OCI-LY1 (cell line): ENCODE measurements at regions not wholly inside any gene's neighbourhood (a gene's known extent, or its start where the extent isn't known, plus 50 kb on each side); places are given as distances from the start of the nearest gene placed in this dataset.

ENCODE experiments used
- H2AFZ ChIP-seq: fragments of 200-600 bp; sonication (generic), shearing (Covaris generic); 2 replicates; pipeline ENCODE4 v1.6.0; 2014; ENCODE audit warnings: antibody characterized with exemption, mild to moderate bottlenecking, low read length
- H3F3A ChIP-seq: fragments of 200-600 bp; sonication (generic), shearing (Covaris generic); 2 replicates; pipeline ENCODE4 v1.6.0; 2014; ENCODE audit warnings: mild to moderate bottlenecking, antibody characterized with exemption, low read length, moderate library complexity; ENCODE audit not compliant: insufficient read depth
- H3K27ac ChIP-seq: fragments of 200-600 bp; sonication (generic); 2 replicates; pipeline ENCODE4 v1.5.1; 2014; ENCODE audit warnings: low read length, mixed run types, mild to moderate bottlenecking, low read depth; ENCODE audit not compliant: poor library complexity, severe bottlenecking
- H3K27me3 ChIP-seq: fragments of 200-600 bp; sonication (generic); 2 replicates; pipeline ENCODE4 v1.6.0; 2014; ENCODE audit warnings: antibody characterized with exemption, mild to moderate bottlenecking, low read length, moderate library complexity; ENCODE audit not compliant: insufficient read depth
- H3K36me3 ChIP-seq: fragments of 200-600 bp; sonication (generic); 2 replicates; pipeline ENCODE4 v1.6.1; 2014; ENCODE audit warnings: mild to moderate bottlenecking, antibody characterized with exemption, low read length, moderate library complexity, mixed read lengths; ENCODE audit not compliant: insufficient read depth
- H3K4me1 ChIP-seq: fragments of 200-600 bp; sonication (generic); 2 replicates; pipeline ENCODE4 v1.5.1; 2014; ENCODE audit warnings: mild to moderate bottlenecking, low read length, moderate library complexity; ENCODE audit not compliant: insufficient read depth, severe bottlenecking
- H3K4me2 ChIP-seq: fragments of 200-600 bp; sonication (generic), shearing (Covaris generic); 2 replicates; pipeline ENCODE4 v1.6.1; 2014; ENCODE audit warnings: low read length
- H3K4me3 ChIP-seq: fragments of 200-600 bp; sonication (generic); 2 replicates; pipeline ENCODE4 v1.5.1; 2014; ENCODE audit warnings: low read length, low read depth, mild to moderate bottlenecking, mixed read lengths; ENCODE audit not compliant: poor library complexity, severe bottlenecking
- H3K79me2 ChIP-seq: fragments of 200-600 bp; shearing (Covaris generic); 2 replicates; pipeline ENCODE4 v1.6.1; 2016; ENCODE audit warnings: mixed run types, low read length, mixed read lengths; ENCODE audit not compliant: insufficient read depth
- H3K9ac ChIP-seq: fragments of 200-600 bp; sonication (generic), shearing (Covaris generic); 2 replicates; pipeline ENCODE4 v1.6.1; 2014; ENCODE audit warnings: mild to moderate bottlenecking, low read length, mixed read lengths
- H3K9me2 ChIP-seq: fragments of 200-600 bp; sonication (generic), shearing (Covaris generic); 2 replicates; pipeline ENCODE4 v1.6.1; 2014; ENCODE audit warnings: low read depth, mild to moderate bottlenecking, low read length, mixed read lengths
- H3K9me3 ChIP-seq: fragments of 200-600 bp; shearing (Covaris generic); 2 replicates; pipeline ENCODE4 v1.6.1; 2014; ENCODE audit warnings: low read length, mixed read lengths
- H4K20me1 ChIP-seq: fragments of 200-600 bp; sonication (generic), shearing (Covaris generic); 2 replicates; pipeline ENCODE4 v1.6.0; 2016; ENCODE audit warnings: mild to moderate bottlenecking, low read length; ENCODE audit not compliant: insufficient read depth
- CTCF ChIP-seq: fragments of 200-600 bp; sonication (generic), shearing (Covaris generic); IDR thresholded peaks from 2 replicates; pipeline ENCODE4 v1.5.1; 2017; ENCODE audit warnings: mild to moderate bottlenecking, antibody characterized with exemption, low read length, moderate library complexity, mixed read lengths
- EZH2 ChIP-seq: fragments of 200-600 bp; sonication (generic), shearing (Covaris generic); IDR thresholded peaks from 2 replicates; pipeline ENCODE4 v1.8.0; 2017; ENCODE audit warnings: borderline replicate concordance, mixed run types, mild to moderate bottlenecking, antibody characterized with exemption, low read length, moderate library complexity, mixed read lengths

GRCh38 chr19:28574212-28574611 lies 638.7 kb downstream of the UQCRFS1 start:
- Histone ChIP-seq H2AFZ (no peak overlapping the region), H3K9ac (no peak overlapping the region)
- TF ChIP-seq CTCF: no peak
- TF ChIP-seq EZH2: no peak

GRCh38 chr19:28569132-28570131 lies 643.5 kb downstream of the UQCRFS1 start:
- no peak overlapping the region for H3K27ac ChIP-seq
- H3K9ac ChIP-seq: no peak overlapping the region
- TF ChIP-seq EZH2 (no peak), CTCF (no peak)
- no peaks in the 10 kb centered on the region for H3K9me3 ChIP-seq
- H3K9me2 ChIP-seq: no peaks in the 10 kb centered on the region
- no peaks in the 10 kb centered on the region for H3K79me2 ChIP-seq
- H3K4me1 ChIP-seq: peaks cover 19% of the 10 kb centered on the region
- H3K4me3 ChIP-seq: no peak overlapping the region
- no peaks in the 10 kb centered on the region for H3K27me3 ChIP-seq
- no peaks in the 10 kb centered on the region for H4K20me1 ChIP-seq
- no peaks in the 10 kb centered on the region for H3K36me3 ChIP-seq
- no peaks in the 10 kb centered on the region for H3F3A ChIP-seq
- no peak overlapping the region for H3K4me2 ChIP-seq
- no peak overlapping the region for H2AFZ ChIP-seq

More at GRCh38 chr19:28574212-28574611, 638.7 kb downstream of the UQCRFS1 start:
- H3K9me2 ChIP-seq: no peaks in the 10 kb centered on the region
- H3K9me3 ChIP-seq: no peaks in the 10 kb centered on the region
- H4K20me1 ChIP-seq: no peaks in the 10 kb centered on the region
- no peaks in the 10 kb centered on the region for H3K79me2 ChIP-seq
- no peaks in the 10 kb centered on the region for H3K27me3 ChIP-seq
- peaks cover 19% of the 10 kb centered on the region for H3K4me1 ChIP-seq
- H3K36me3 ChIP-seq: no peaks in the 10 kb centered on the region
- H3K4me2 ChIP-seq: no peak overlapping the region
- no peaks in the 10 kb centered on the region for H3F3A ChIP-seq
- H3K4me3 ChIP-seq: no peak overlapping the region
- H3K27ac ChIP-seq: no peak overlapping the region

- no peaks in the 10 kb centered on the region for H3K9me3 ChIP-seq
- H3K4me3 ChIP-seq: no peak overlapping the region
- H3K9me2 ChIP-seq: no peaks in the 10 kb centered on the region
- no peaks in the 10 kb centered on the region for H3F3A ChIP-seq
- H3K27ac ChIP-seq: no peak overlapping the region
- no peaks in the 10 kb centered on the region for H3K36me3 ChIP-seq
- no peak for TF ChIP-seq CTCF
- no peaks in the 10 kb centered on the region for H4K20me1 ChIP-seq
- no peaks in the 10 kb centered on the region for H3K79me2 ChIP-seq
- H3K4me2 ChIP-seq: no peak overlapping the region
- H3K9ac ChIP-seq: no peak overlapping the region
- no peak overlapping the region for H2AFZ ChIP-seq
- H3K27me3 ChIP-seq: no peaks in the 10 kb centered on the region
- H3K4me1 ChIP-seq: peaks cover 33% of the 10 kb centered on the region
These were observed 645.1 kb downstream of the UQCRFS1 start for GRCh38 chr19:28567834-28568233.
